Parathyroid adenoma (tissue), 2 donors: ENCODE measurements at regions not wholly inside any gene's neighbourhood (a gene's known extent, or its start where the extent isn't known, plus 50 kb on each side); places are given as distances from the start of the nearest gene placed in this dataset.

Source experiments
- H2AFZ ChIP-seq: fragments of 300-600 bp; sonication (generic); one replicate; pipeline ENCODE4 v1.7.0; 2017; ENCODE audit warnings: antibody characterized with exemption, mild to moderate bottlenecking
- H3K27ac ChIP-seq: fragments of 300-600 bp; sonication (generic); one replicate; pipeline ENCODE4 v1.7.0; 2017
- H3K27me3 ChIP-seq: fragments of 300-600 bp; sonication (generic); one replicate; pipeline ENCODE4 v1.7.0; 2017; ENCODE audit warnings: low read length; ENCODE audit not compliant: control insufficient read depth, insufficient read depth
- H3K36me3 ChIP-seq: fragments of 300-600 bp; sonication (generic); one replicate; pipeline ENCODE4 v1.7.0; 2017; ENCODE audit warnings: low read length; ENCODE audit not compliant: control insufficient read depth, insufficient read depth
- H3K4me1 ChIP-seq: fragments of 300-600 bp; sonication (generic); one replicate; pipeline ENCODE4 v1.7.0; 2017; ENCODE audit warnings: control low read depth
- H3K4me2 ChIP-seq: fragments of 300-600 bp; sonication (generic); one replicate; pipeline ENCODE4 v1.7.0; 2017; ENCODE audit warnings: low read length
- H3K4me3 ChIP-seq: fragments of 300-600 bp; sonication (generic); one replicate; pipeline ENCODE4 v1.7.0; 2017; ENCODE audit warnings: low read depth, low read length
- H3K79me2 ChIP-seq: fragments of 300-600 bp; sonication (generic); one replicate; pipeline ENCODE4 v1.7.0; 2017; ENCODE audit warnings: control low read depth
- H3K9ac ChIP-seq: fragments of 300-600 bp; sonication (generic); one replicate; pipeline ENCODE4 v1.7.0; 2017; ENCODE audit warnings: mild to moderate bottlenecking
- H3K9me3 ChIP-seq: fragments of 300-600 bp; sonication (generic); one replicate; pipeline ENCODE4 v1.7.0; 2017; ENCODE audit warnings: low read length; ENCODE audit not compliant: control insufficient read depth
- TF ChIP-seq, protein P1 (sequence below): fragments of 300-600 bp; sonication (generic); IDR thresholded peaks from one replicate; pipeline ENCODE4 v1.7.0; 2017; ENCODE audit warnings: antibody characterized with exemption, mild to moderate bottlenecking
- donor health status: primary hyperparathyroidism.

GRCh38 chr4:58216461-58216860 lies 1106.3 kb upstream of the IGFBP7 start:
- Histone ChIP-seq H3K4me2 (no peak overlapping the region), H3K79me2 (no peaks in the 10 kb centered on the region), H3K9ac (no peak overlapping the region), H3K27ac (no peak overlapping the region), H3K27me3 (no peaks in the 10 kb centered on the region), H3K9me3 (no peaks in the 10 kb centered on the region), H3K36me3 (no peaks in the 10 kb centered on the region), H2AFZ (no peak overlapping the region), H3K4me1 (no peaks in the 10 kb centered on the region), H3K4me3 (no peak overlapping the region)
- TF ChIP-seq, protein P1, sequence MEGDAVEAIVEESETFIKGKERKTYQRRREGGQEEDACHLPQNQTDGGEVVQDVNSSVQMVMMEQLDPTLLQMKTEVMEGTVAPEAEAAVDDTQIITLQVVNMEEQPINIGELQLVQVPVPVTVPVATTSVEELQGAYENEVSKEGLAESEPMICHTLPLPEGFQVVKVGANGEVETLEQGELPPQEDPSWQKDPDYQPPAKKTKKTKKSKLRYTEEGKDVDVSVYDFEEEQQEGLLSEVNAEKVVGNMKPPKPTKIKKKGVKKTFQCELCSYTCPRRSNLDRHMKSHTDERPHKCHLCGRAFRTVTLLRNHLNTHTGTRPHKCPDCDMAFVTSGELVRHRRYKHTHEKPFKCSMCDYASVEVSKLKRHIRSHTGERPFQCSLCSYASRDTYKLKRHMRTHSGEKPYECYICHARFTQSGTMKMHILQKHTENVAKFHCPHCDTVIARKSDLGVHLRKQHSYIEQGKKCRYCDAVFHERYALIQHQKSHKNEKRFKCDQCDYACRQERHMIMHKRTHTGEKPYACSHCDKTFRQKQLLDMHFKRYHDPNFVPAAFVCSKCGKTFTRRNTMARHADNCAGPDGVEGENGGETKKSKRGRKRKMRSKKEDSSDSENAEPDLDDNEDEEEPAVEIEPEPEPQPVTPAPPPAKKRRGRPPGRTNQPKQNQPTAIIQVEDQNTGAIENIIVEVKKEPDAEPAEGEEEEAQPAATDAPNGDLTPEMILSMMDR: no peak

- Histone ChIP-seq H3K9ac (no peak overlapping the region), H3K9me3 (no peaks in the 10 kb centered on the region), H3K79me2 (no peaks in the 10 kb centered on the region), H3K36me3 (no peaks in the 10 kb centered on the region), H2AFZ (no peak overlapping the region), H3K4me2 (no peak overlapping the region), H3K27me3 (no peaks in the 10 kb centered on the region), H3K4me3 (no peak overlapping the region), H3K4me1 (no peaks in the 10 kb centered on the region), H3K27ac (no peak overlapping the region)
- TF ChIP-seq, protein P1: no peak
Measured at GRCh38 chr4:58214376-58214775, 1104.2 kb upstream of the IGFBP7 start.

GRCh38 chr4:58209551-58209950 lies 1099.4 kb upstream of the IGFBP7 start:
- H3K27ac ChIP-seq: no peak overlapping the region
- no peaks in the 10 kb centered on the region for H3K27me3 ChIP-seq
- no peaks in the 10 kb centered on the region for H3K4me1 ChIP-seq
- H3K9ac ChIP-seq: no peak overlapping the region
- no peaks in the 10 kb centered on the region for H3K36me3 ChIP-seq
- no peak overlapping the region for H3K4me3 ChIP-seq
- H3K79me2 ChIP-seq: no peaks in the 10 kb centered on the region
- H2AFZ ChIP-seq: no peak overlapping the region
- H3K9me3 ChIP-seq: no peaks in the 10 kb centered on the region
- H3K4me2 ChIP-seq: no peak overlapping the region
- TF ChIP-seq, protein P1: no peak

GRCh38 chr4:58209001-58209400 lies 1098.8 kb upstream of the IGFBP7 start:
- H3K36me3 ChIP-seq: no peaks in the 10 kb centered on the region
- H3K27ac ChIP-seq: no peak overlapping the region
- H3K4me2 ChIP-seq: no peak overlapping the region
- no peaks in the 10 kb centered on the region for H3K27me3 ChIP-seq
- no peak overlapping the region for H3K4me3 ChIP-seq
- no peaks in the 10 kb centered on the region for H3K4me1 ChIP-seq
- no peak overlapping the region for H2AFZ ChIP-seq
- H3K9me3 ChIP-seq: no peaks in the 10 kb centered on the region
- TF ChIP-seq, protein P1: no peak
- H3K79me2 ChIP-seq: no peaks in the 10 kb centered on the region
- H3K9ac ChIP-seq: no peak overlapping the region

DNA sequence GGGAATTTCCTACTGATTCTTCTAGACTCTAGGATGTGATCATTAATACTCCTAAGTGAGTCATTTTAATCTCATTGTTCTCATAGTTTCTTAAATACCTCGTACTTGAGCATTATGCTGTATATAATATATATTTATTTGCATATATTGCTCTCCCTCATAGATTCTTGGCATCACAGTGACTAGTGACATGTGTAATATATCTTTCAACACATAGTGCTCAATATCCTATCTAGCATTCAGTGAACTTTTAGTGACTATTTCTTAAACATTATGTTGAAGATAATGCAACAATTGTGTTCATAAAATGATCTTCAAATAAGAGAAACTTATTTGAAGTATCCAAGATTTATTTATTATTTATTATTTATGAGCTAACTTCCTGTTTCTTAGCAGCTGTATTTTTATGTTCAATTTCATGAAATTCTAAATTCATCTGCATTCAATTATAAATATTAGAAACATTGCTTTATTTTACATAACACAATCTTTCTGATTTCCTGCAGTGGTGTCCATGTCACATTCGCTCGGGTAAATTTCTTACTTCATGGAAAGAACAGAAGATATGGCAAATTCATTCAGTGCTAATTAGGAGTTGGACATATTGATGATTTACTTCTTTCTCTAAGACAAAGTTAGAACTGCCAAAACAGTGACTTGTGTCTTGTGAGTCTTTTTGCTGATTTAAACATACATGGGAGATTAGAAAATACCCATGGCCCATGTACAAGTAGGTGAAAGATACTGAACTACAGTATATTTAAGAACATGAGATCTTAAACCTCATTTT lies 1095.5 kb upstream of the IGFBP7 start:
- Histone ChIP-seq H3K27ac (no peak overlapping the region), H3K4me1 (no peaks in the 10 kb centered on the region), H2AFZ (no peak overlapping the region), H3K79me2 (no peaks in the 10 kb centered on the region), H3K4me2 (no peak overlapping the region), H3K4me3 (no peak overlapping the region), H3K9me3 (no peaks in the 10 kb centered on the region), H3K27me3 (no peaks in the 10 kb centered on the region), H3K9ac (no peak overlapping the region), H3K36me3 (no peaks in the 10 kb centered on the region)
- TF ChIP-seq, protein P1: no peak
